Transverse colon (tissue), 4 donors: ENCODE measurements at regions not wholly inside any gene's neighbourhood (a gene's known extent, or its start where the extent isn't known, plus 50 kb on each side); places are given as distances from the start of the nearest gene placed in this dataset.

Experiments used
- DNase-seq: peaks from one replicate; pipeline ENCODE4 v3.0.0-alpha.2; 2019
- H3K27ac ChIP-seq, 4 donors: fragments of 200-600 bp; sonication (generic); 2 replicates each; pipeline ENCODE4 v1.5.1; 2016 to 2018; ENCODE audit warnings: inconsistent platforms in 4 of 4
- H3K27me3 ChIP-seq: fragments of 200-600 bp; sonication (generic); 2 replicates; pipeline ENCODE4 v1.5.1; 2017; ENCODE audit warnings: inconsistent platforms
- H3K36me3 ChIP-seq, 4 donors: fragments of 200-600 bp; sonication (generic); 2 replicates each; pipeline ENCODE4 v1.5.1; 2017 to 2019; ENCODE audit warnings: inconsistent platforms in 4 of 4
- H3K4me1 ChIP-seq, 4 donors: fragments of 200-600 bp; sonication (generic); 2 replicates each; pipeline ENCODE4 v1.5.1; 2017 to 2020; ENCODE audit warnings: inconsistent platforms in 4 of 4
- H3K4me3 ChIP-seq, 4 donors: fragments of 200-600 bp; sonication (generic); 1 replicate in 1 of 4; 2 replicates in 3 of 4; pipeline versions ENCODE4 v1.5.1 to v1.6.1; 2017 to 2019; ENCODE audit warnings: inconsistent platforms in 4 of 4
- H3K9me3 ChIP-seq, 2 donors: fragments of 200-600 bp; sonication (generic); 2 replicates each; pipeline ENCODE4 v1.5.1; 2017 to 2019; ENCODE audit warnings: inconsistent platforms in 2 of 2
- CTCF ChIP-seq, 5 experiments: fragments of 200-600 bp in 3 of 5; fragments of 450-650 bp in 2 of 5; sonication (generic) in 3 of 5; IDR thresholded peaks; 1 replicate in 2 of 5; 2 replicates in 3 of 5; pipeline ENCODE4 v1.5.1; 2016 to 2017; ENCODE audit warnings: antibody characterized with exemption in 5 of 5, inconsistent platforms in 3 of 5, mild to moderate bottlenecking in 2 of 5, moderate library complexity in 1 of 5
- EP300 ChIP-seq: sonication (generic); formaldehyde crosslinking; IDR thresholded peaks from one replicate; pipeline ENCODE4 v1.6.1; 2017; ENCODE audit warnings: antibody characterized with exemption, low read depth
- POLR2A ChIP-seq: fragments of 450-650 bp; IDR thresholded peaks from one replicate; pipeline ENCODE4 v1.6.1; 2016; ENCODE audit warnings: antibody characterized with exemption, mild to moderate bottlenecking, moderate library complexity
- POLR2AphosphoS5 ChIP-seq, 3 donors: sonication (generic); formaldehyde crosslinking; IDR thresholded peaks; one replicate each; pipeline ENCODE4 v1.6.1; 2016; ENCODE audit warnings: antibody characterized with exemption in 3 of 3
- WGBS, 2 donors: methylation state at CpG; one replicate each; pipeline ENCODE4 v1.1.5; 2018; ENCODE audit warnings: low coverage in 1 of 2; 5-methylcytosine and 5-hydroxymethylcytosine counted together
- in situ Hi-C, 4 donors: fragments of 200-750 bp; cut with MboI; loops; one replicate each; pipeline versions ENCODE4 v1.15.0 to v1.15.1; 2017; ENCODE audit warnings: low sequenced_read_pairs in 3 of 4, low pct_ligation_motif_present in 1 of 4, low pct_unique_long_range_greater_than_20kb in 1 of 4
- intact Hi-C: fragments of 100-400 bp; cut with DNase I; formaldehyde crosslinking; loops from one replicate; pipeline ENCODE4 v1.15.1; 2023; ENCODE audit warnings: low total_unique reads

GRCh38 chr16:89042711-89043551, 50.7 kb upstream of the ACSF3 start:
- Histone ChIP-seq H3K36me3 (no peaks in the 10 kb centered on the region), H3K9me3 (no peaks in the 10 kb centered on the region), H3K4me1 (no peaks in the 10 kb centered on the region), H3K27ac (no peak overlapping the region), H3K4me3 (no peak overlapping the region), H3K27me3 (peaks cover 51% of the 10 kb centered on the region)
- in situ Hi-C loops (no loop called here), intact Hi-C loops (no loop called here)
- no peak for TF ChIP-seq CTCF (IDR thresholded peaks at IDR 0.05)
- no peak for TF ChIP-seq POLR2A
- TF ChIP-seq EP300 = no peak
- no peak for TF ChIP-seq POLR2AphosphoS5 (IDR thresholded peaks at IDR 0.05)
- 84% methylated on average over 32 of the region's 32 CpGs; no CpG with 5 or more reads in 1 of the 2 donors for WGBS, 2 donors
- no peak for DNase-seq

GRCh38 chr16:89043636-89044417, 49.8 kb upstream of the ACSF3 start:
- H3K27ac ChIP-seq = no peak overlapping the region
- in situ Hi-C loops = no loop called here
- no peak for TF ChIP-seq POLR2AphosphoS5 (IDR thresholded peaks at IDR 0.05)
- TF ChIP-seq POLR2A = no peak
- TF ChIP-seq CTCF (IDR thresholded peaks at IDR 0.05) = no peak
- TF ChIP-seq EP300 = no peak
- WGBS, 2 donors = 80% methylated on average over 17 of the region's 17 CpGs; no CpG with 5 or more reads in 1 of the 2 donors
- no peak overlapping the region for H3K4me3 ChIP-seq
- H3K27me3 ChIP-seq = peaks cover 51% of the 10 kb centered on the region
- intact Hi-C loops = no loop called here
- H3K36me3 ChIP-seq = no peaks in the 10 kb centered on the region
- no peaks in the 10 kb centered on the region for H3K9me3 ChIP-seq
- no peak for DNase-seq
- H3K4me1 ChIP-seq = no peaks in the 10 kb centered on the region
